Endothelial cell (in vitro differentiated cells): ENCODE measurements at regions not wholly inside any gene's neighbourhood (a gene's known extent, or its start where the extent isn't known, plus 50 kb on each side); places are given as distances from the start of the nearest gene placed in this dataset.
"Not testable (repeated sequence)": the region's sequence is repeated elsewhere in the genome, so short reads cannot be mapped to it uniquely, and the experiment has no call there.

Source experiments
- DNase-seq: peaks from one replicate; pipeline ENCODE4 v3.0.0; 2021; ENCODE audit warnings: low spot score
- H3K27ac Mint-ChIP-seq: one replicate; pipeline ENCODE4 v1.8.0; 2021; ENCODE audit warnings: mixed read lengths, inconsistent platforms; ENCODE audit not compliant: unreplicated experiment
- H3K27me3 Mint-ChIP-seq: one replicate; pipeline ENCODE4 v1.8.0; 2021; ENCODE audit warnings: mild to moderate bottlenecking, moderate library complexity, mixed read lengths, inconsistent platforms; ENCODE audit not compliant: unreplicated experiment
- H3K36me3 Mint-ChIP-seq: one replicate; pipeline ENCODE4 v1.8.0; 2021; ENCODE audit warnings: mild to moderate bottlenecking, low read depth, mixed read lengths, inconsistent platforms; ENCODE audit not compliant: unreplicated experiment
- H3K4me1 Mint-ChIP-seq: one replicate; pipeline ENCODE4 v1.8.0; 2021; ENCODE audit warnings: mild to moderate bottlenecking, mixed read lengths, inconsistent platforms; ENCODE audit not compliant: unreplicated experiment
- H3K4me3 Mint-ChIP-seq: one replicate; pipeline ENCODE4 v1.8.0; 2021; ENCODE audit warnings: mild to moderate bottlenecking, mixed read lengths, inconsistent platforms; ENCODE audit not compliant: unreplicated experiment
- H3K9me3 Mint-ChIP-seq: one replicate; pipeline ENCODE4 v1.8.0; 2021; ENCODE audit warnings: mixed read lengths, inconsistent platforms; ENCODE audit not compliant: unreplicated experiment
- CTCF ChIP-seq: fragments of 200-600 bp; sonication (generic); IDR thresholded peaks from one replicate; pipeline ENCODE4 v1.5.0; 2021; ENCODE audit warnings: antibody characterized with exemption; ENCODE audit not compliant: unreplicated experiment

GRCh38 chr15:96213896-96214295 is 116.6 kb upstream of the NR2F2 start:
- H3K36me3 Mint-ChIP-seq = no peaks in the 10 kb centered on the region
- DNase-seq = no peak
- no peak overlapping the region for H3K27ac Mint-ChIP-seq
- no peak for TF ChIP-seq CTCF
- H3K4me1 Mint-ChIP-seq = no peaks in the 10 kb centered on the region
- no peak overlapping the region for H3K4me3 Mint-ChIP-seq
- no peaks in the 10 kb centered on the region for H3K27me3 Mint-ChIP-seq
- peaks cover 5% of the 10 kb centered on the region for H3K9me3 Mint-ChIP-seq

- not testable (repeated sequence) for DNase-seq, H3K9me3 Mint-ChIP-seq, H3K36me3 Mint-ChIP-seq
Observed at GRCh38 chr15:96216481-96216880, 114.0 kb upstream of the NR2F2 start.

GRCh38 chr15:96217983-96218382 is 112.5 kb upstream of the NR2F2 start:
- Mint-ChIP-seq H3K27ac (no peak overlapping the region), H3K4me1 (no peaks in the 10 kb centered on the region), H3K9me3 (peaks cover 5% of the 10 kb centered on the region), H3K36me3 (no peaks in the 10 kb centered on the region), H3K4me3 (no peak overlapping the region), H3K27me3 (no peaks in the 10 kb centered on the region)
- no peak for TF ChIP-seq CTCF
- no peak for DNase-seq

More at GRCh38 chr15:96216481-96216880, 114.0 kb upstream of the NR2F2 start:
- not testable (repeated sequence) for H3K27ac Mint-ChIP-seq, H3K27me3 Mint-ChIP-seq, H3K4me1 Mint-ChIP-seq, H3K4me3 Mint-ChIP-seq

GRCh38 chr15:96218623-96219455 is 111.7 kb upstream of the NR2F2 start:
- Mint-ChIP-seq H3K4me3 (no peak overlapping the region), H3K27me3 (no peaks in the 10 kb centered on the region), H3K27ac (no peak overlapping the region), H3K9me3 (peaks cover 5% of the 10 kb centered on the region), H3K36me3 (no peaks in the 10 kb centered on the region), H3K4me1 (no peaks in the 10 kb centered on the region)
- no peak for DNase-seq
- TF ChIP-seq CTCF = no peak

- Mint-ChIP-seq H3K36me3 (no peaks in the 10 kb centered on the region), H3K27me3 (no peaks in the 10 kb centered on the region), H3K27ac (no peak overlapping the region), H3K4me3 (no peak overlapping the region), H3K9me3 (peaks cover 5% of the 10 kb centered on the region), H3K4me1 (no peaks in the 10 kb centered on the region)
- TF ChIP-seq CTCF = no peak
- DNase-seq = no peak
Observed at GRCh38 chr15:96219681-96220080, 110.8 kb upstream of the NR2F2 start.
